ENCODE measurements at regions not wholly inside any gene's neighbourhood (a gene's known extent, or its start where the extent isn't known, plus 50 kb on each side); places are given as distances from the start of the nearest gene placed in this dataset.

GRCh38 chr11:42555190-42555589, 756.6 kb upstream of the API5 start:
- Histone ChIP-seq H3K9me3 (no peaks in the 10 kb centered on the region), H3K4me1 (no peaks in the 10 kb centered on the region), H3K36me3 (no peaks in the 10 kb centered on the region), H3K27ac (no peak overlapping the region), H3K4me3 (no peak overlapping the region), H3K27me3 (no peaks in the 10 kb centered on the region)
- DNase-seq (ENCODE audit: low spot score in 2 of 2): no peak
- TF ChIP-seq CTCF (IDR thresholded peaks at IDR 0.05): no peak
- no peak for TF ChIP-seq POLR2A (IDR thresholded peaks at IDR 0.05)
- no peak for TF ChIP-seq POLR2AphosphoS5 (IDR thresholded peaks at IDR 0.05)
- intact Hi-C loops (cut with DNase I; ENCODE audit: low total_unique reads): no loop called here

- no peaks in the 10 kb centered on the region for H3K27me3 ChIP-seq
- no peak for TF ChIP-seq CTCF (IDR thresholded peaks at IDR 0.05)
- TF ChIP-seq POLR2A (IDR thresholded peaks at IDR 0.05): no peak
- no peak for TF ChIP-seq POLR2AphosphoS5 (IDR thresholded peaks at IDR 0.05)
- H3K4me3 ChIP-seq: no peak overlapping the region
- no peaks in the 10 kb centered on the region for H3K4me1 ChIP-seq
- H3K36me3 ChIP-seq: peaks cover 4% of the 10 kb centered on the region
- intact Hi-C loops (cut with DNase I; ENCODE audit: low total_unique reads): no loop called here
- peaks cover 0 to 14% of the 10 kb centered on the region in 2 donors for H3K9me3 ChIP-seq
- DNase-seq (ENCODE audit: low spot score in 2 of 2): no peak
- H3K27ac ChIP-seq: no peak overlapping the region
Measured at GRCh38 chr11:42571131-42571877, 740.5 kb upstream of the API5 start.

- no peaks in the 10 kb centered on the region for H3K27me3 ChIP-seq
- H3K27ac ChIP-seq: no peak overlapping the region
- H3K9me3 ChIP-seq: peaks cover 0 to 7% of the 10 kb centered on the region in 2 donors
- H3K4me3 ChIP-seq: no peak overlapping the region
- H3K36me3 ChIP-seq: peaks cover 4% of the 10 kb centered on the region
- no peak for DNase-seq (ENCODE audit: low spot score in 2 of 2)
- intact Hi-C loops (cut with DNase I; ENCODE audit: low total_unique reads): no loop called here
- H3K4me1 ChIP-seq: no peaks in the 10 kb centered on the region
- TF ChIP-seq CTCF (IDR thresholded peaks at IDR 0.05) (no peak), POLR2A (IDR thresholded peaks at IDR 0.05) (no peak), POLR2AphosphoS5 (IDR thresholded peaks at IDR 0.05) (no peak)
Measured at GRCh38 chr11:42571878-42572610, 739.8 kb upstream of the API5 start.

GRCh38 chr11:42576318-42576717, 735.5 kb upstream of the API5 start:
- no peaks in the 10 kb centered on the region for H3K4me1 ChIP-seq
- H3K36me3 ChIP-seq: no peaks in the 10 kb centered on the region
- intact Hi-C loops (cut with DNase I; ENCODE audit: low total_unique reads): no loop called here
- no peak for TF ChIP-seq POLR2A (IDR thresholded peaks at IDR 0.05)
- no peak for TF ChIP-seq POLR2AphosphoS5 (IDR thresholded peaks at IDR 0.05)
- no peak for TF ChIP-seq CTCF (IDR thresholded peaks at IDR 0.05)
- H3K27me3 ChIP-seq: no peaks in the 10 kb centered on the region
- DNase-seq (ENCODE audit: low spot score in 2 of 2): no peak
- no peak overlapping the region for H3K27ac ChIP-seq
- H3K4me3 ChIP-seq: no peak overlapping the region
- no peaks in the 10 kb centered on the region for H3K9me3 ChIP-seq

- no peaks in the 10 kb centered on the region for H3K36me3 ChIP-seq
- H3K4me1 ChIP-seq: no peaks in the 10 kb centered on the region
- no peaks in the 10 kb centered on the region for H3K27me3 ChIP-seq
- H3K27ac ChIP-seq: no peak overlapping the region
- no peaks in the 10 kb centered on the region for H3K9me3 ChIP-seq
- intact Hi-C loops (cut with DNase I; ENCODE audit: low total_unique reads): no loop called here
- H3K4me3 ChIP-seq: no peak overlapping the region
- TF ChIP-seq CTCF (IDR thresholded peaks at IDR 0.05) (no peak), POLR2A (IDR thresholded peaks at IDR 0.05) (no peak), POLR2AphosphoS5 (IDR thresholded peaks at IDR 0.05) (no peak)
- no peak for DNase-seq (ENCODE audit: low spot score in 2 of 2)
Measured at GRCh38 chr11:42589286-42589685, 722.5 kb upstream of the API5 start.
